ENCODE measurements at regions not wholly inside any gene's neighbourhood (a gene's known extent, or its start where the extent isn't known, plus 50 kb on each side); places are given as distances from the start of the nearest gene placed in this dataset.
"Not testable (repeated sequence)": the region's sequence is repeated elsewhere in the genome, so short reads cannot be mapped to it uniquely, and the experiment has no call there.

GRCh38 chr18:56285387-56286065 is 352.9 kb downstream of the TXNL1 start:
- no peak for TF ChIP-seq CTCF (IDR thresholded peaks at IDR 0.05)
- TF ChIP-seq POLR2A (IDR thresholded peaks at IDR 0.05), result no peak
- intact Hi-C loops (cut with DNase I; ENCODE audit: low total_unique reads), result no loop called here
- WGBS, 2 donors, result 93 to 97% methylated on average over 9 of the region's 9 CpGs
- no peak overlapping the region for H3K4me3 ChIP-seq
- no peaks in the 10 kb centered on the region for H3K4me1 ChIP-seq
- no peaks in the 10 kb centered on the region for H3K27me3 ChIP-seq
- H3K36me3 ChIP-seq (ENCODE audit: low read depth, missing control alignments), result no peaks in the 10 kb centered on the region
- H3K9me3 ChIP-seq, result no peaks in the 10 kb centered on the region
- no peak overlapping the region for H3K27ac ChIP-seq
- DNase-seq, result no peak

- TF ChIP-seq CTCF (IDR thresholded peaks at IDR 0.05) (no peak), POLR2A (IDR thresholded peaks at IDR 0.05) (no peak)
- 86 to 88% methylated on average over 1 of the region's 1 CpG for WGBS, 2 donors
- Histone ChIP-seq H3K4me1 (no peaks in the 10 kb centered on the region), H3K9me3 (no peaks in the 10 kb centered on the region), H3K4me3 (no peak overlapping the region), H3K36me3 (ENCODE audit: low read depth, missing control alignments) (no peaks in the 10 kb centered on the region), H3K27me3 (no peaks in the 10 kb centered on the region), H3K27ac (no peak overlapping the region)
- intact Hi-C loops (cut with DNase I; ENCODE audit: low total_unique reads), result no loop called here
- DNase-seq, result no peak
Measured at GRCh38 chr18:56284319-56284718, 354.1 kb downstream of the TXNL1 start.

- DNase-seq, result no peak
- no peak overlapping the region for H3K4me3 ChIP-seq
- H3K27me3 ChIP-seq, result no peaks in the 10 kb centered on the region
- no peak overlapping the region for H3K27ac ChIP-seq
- TF ChIP-seq POLR2A (IDR thresholded peaks at IDR 0.05) (no peak), CTCF (IDR thresholded peaks at IDR 0.05) (no peak)
- H3K9me3 ChIP-seq, result no peaks in the 10 kb centered on the region
- intact Hi-C loops (cut with DNase I; ENCODE audit: low total_unique reads), result no loop called here
- no peaks in the 10 kb centered on the region for H3K4me1 ChIP-seq
- H3K36me3 ChIP-seq (ENCODE audit: low read depth, missing control alignments), result no peaks in the 10 kb centered on the region
Measured at GRCh38 chr18:56283316-56283715, 355.1 kb downstream of the TXNL1 start.

- Histone ChIP-seq H3K36me3 (ENCODE audit: low read depth, missing control alignments) (no peaks in the 10 kb centered on the region), H3K9me3 (no peaks in the 10 kb centered on the region), H3K27ac (no peak overlapping the region), H3K4me1 (no peaks in the 10 kb centered on the region), H3K4me3 (no peak overlapping the region), H3K27me3 (no peaks in the 10 kb centered on the region)
- 84 to 92% methylated on average over 8 of the region's 8 CpGs for WGBS, 2 donors
- intact Hi-C loops (cut with DNase I; ENCODE audit: low total_unique reads), result no loop called here
- no peak for DNase-seq
- TF ChIP-seq POLR2A (IDR thresholded peaks at IDR 0.05) (no peak), CTCF (IDR thresholded peaks at IDR 0.05) (no peak)
Measured at GRCh38 chr18:56282234-56283104, 355.9 kb downstream of the TXNL1 start.

GRCh38 chr18:56279816-56280215 is 358.6 kb downstream of the TXNL1 start:
- H3K36me3 ChIP-seq (ENCODE audit: low read depth, missing control alignments); DNase-seq; H3K27me3 ChIP-seq; H3K9me3 ChIP-seq; H3K4me1 ChIP-seq; intact Hi-C loops (cut with DNase I; ENCODE audit: low total_unique reads); H3K27ac ChIP-seq; H3K4me3 ChIP-seq: not testable (repeated sequence)
- WGBS, 2 donors, result 78 to 87% methylated on average over 3 of the region's 3 CpGs
